ENCODE measurements at regions not wholly inside any gene's neighbourhood (a gene's known extent, or its start where the extent isn't known, plus 50 kb on each side); places are given as distances from the start of the nearest gene placed in this dataset.

DNA sequence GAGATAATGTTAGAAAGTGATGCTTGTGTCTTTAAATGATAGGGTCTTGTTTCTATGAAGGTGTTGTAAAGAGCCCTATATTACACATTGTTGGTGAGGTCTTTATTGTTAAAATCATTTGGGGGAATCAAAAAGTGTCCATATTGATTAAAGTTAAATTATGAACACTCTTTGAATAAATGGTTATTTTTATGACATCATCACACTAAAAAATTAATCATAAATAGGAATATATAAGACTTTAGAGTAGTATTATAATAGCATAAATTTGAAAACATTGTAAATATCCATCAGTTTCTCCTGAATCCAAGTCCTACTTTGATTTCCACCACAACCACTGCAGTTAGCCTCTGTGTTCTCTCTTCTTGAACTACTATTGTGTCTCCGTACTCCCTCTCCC lies 136.3 kb downstream of the HTR1A start:
- no peaks in the 10 kb centered on the region for H3K79me2 ChIP-seq (ENCODE audit: insufficient read depth, low read length)

More for the DNA sequence above, 136.3 kb downstream of the HTR1A start:
- Histone ChIP-seq H3K23me2 (ENCODE audit: insufficient read length, low read depth, low read length, poor library complexity, severe bottlenecking) (no peaks in the 10 kb centered on the region), H3K23ac (ENCODE audit: insufficient read length, low read depth, low read length) (no peak overlapping the region), H3K27ac (ENCODE audit: insufficient read length, low read depth, low read length) (no peak overlapping the region), H2AK5ac (ENCODE audit: insufficient read length, low read length) (no peak overlapping the region), H4K5ac (ENCODE audit: insufficient read length, low read depth, low read length) (no peak overlapping the region), H2BK5ac (ENCODE audit: insufficient read length, low read length) (no peak overlapping the region), H3K4me2 (ENCODE audit: insufficient read depth, insufficient read length, low read length) (no peak overlapping the region), H4K20me1 (ENCODE audit: control insufficient read depth, insufficient read depth, insufficient read length) (no peaks in the 10 kb centered on the region), H3K18ac (ENCODE audit: insufficient read length, low read depth, low read length) (no peak overlapping the region), H3K56ac (ENCODE audit: insufficient read length, low read depth, low read length) (no peak overlapping the region), H3K4ac (ENCODE audit: low read depth, low read length) (no peak overlapping the region), H2BK15ac (ENCODE audit: low read depth, low read length) (no peak overlapping the region), H3K9me3 (ENCODE audit: control insufficient read depth, low read depth, low read length) (no peaks in the 10 kb centered on the region), H4K8ac (replicated peaks; ENCODE audit: insufficient read length, low read depth, low read length) (no peak overlapping the region), H3K9ac (ENCODE audit: extremely low read depth, insufficient read length, low read length) (no peak overlapping the region), H3K79me1 (ENCODE audit: insufficient read depth, low read depth, low read length, poor library complexity, severe bottlenecking) (no peaks in the 10 kb centered on the region), H2BK12ac (ENCODE audit: insufficient read length, low read depth, low read length) (no peak overlapping the region), H3K27me3 (ENCODE audit: insufficient read depth, low read length) (no peaks in the 10 kb centered on the region), H2AFZ (ENCODE audit: low read length) (no peak overlapping the region), H4K91ac (ENCODE audit: insufficient read length, low read depth, low read length) (no peak overlapping the region), H3T11ph (ENCODE audit: low read length) (no peak overlapping the region), H3K4me1 (ENCODE audit: insufficient read depth, low read length) (no peaks in the 10 kb centered on the region), H3K14ac (ENCODE audit: insufficient read depth, low read length) (no peak overlapping the region), H2BK20ac (ENCODE audit: low read depth, low read length, poor library complexity, severe bottlenecking) (no peak overlapping the region), H2BK120ac (ENCODE audit: low read depth, low read length, poor library complexity, severe bottlenecking) (no peak overlapping the region)
- H3K9me3 Mint-ChIP-seq = no peaks in the 10 kb centered on the region
- DNase-seq = no peak
- H3K4me1 Mint-ChIP-seq = no peaks in the 10 kb centered on the region; a peak in 1 of 4 replicates
- TF ChIP-seq, protein P1, sequence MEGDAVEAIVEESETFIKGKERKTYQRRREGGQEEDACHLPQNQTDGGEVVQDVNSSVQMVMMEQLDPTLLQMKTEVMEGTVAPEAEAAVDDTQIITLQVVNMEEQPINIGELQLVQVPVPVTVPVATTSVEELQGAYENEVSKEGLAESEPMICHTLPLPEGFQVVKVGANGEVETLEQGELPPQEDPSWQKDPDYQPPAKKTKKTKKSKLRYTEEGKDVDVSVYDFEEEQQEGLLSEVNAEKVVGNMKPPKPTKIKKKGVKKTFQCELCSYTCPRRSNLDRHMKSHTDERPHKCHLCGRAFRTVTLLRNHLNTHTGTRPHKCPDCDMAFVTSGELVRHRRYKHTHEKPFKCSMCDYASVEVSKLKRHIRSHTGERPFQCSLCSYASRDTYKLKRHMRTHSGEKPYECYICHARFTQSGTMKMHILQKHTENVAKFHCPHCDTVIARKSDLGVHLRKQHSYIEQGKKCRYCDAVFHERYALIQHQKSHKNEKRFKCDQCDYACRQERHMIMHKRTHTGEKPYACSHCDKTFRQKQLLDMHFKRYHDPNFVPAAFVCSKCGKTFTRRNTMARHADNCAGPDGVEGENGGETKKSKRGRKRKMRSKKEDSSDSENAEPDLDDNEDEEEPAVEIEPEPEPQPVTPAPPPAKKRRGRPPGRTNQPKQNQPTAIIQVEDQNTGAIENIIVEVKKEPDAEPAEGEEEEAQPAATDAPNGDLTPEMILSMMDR (conservative IDR thresholded peaks at IDR 0.05) = no peak
- no peaks in the 10 kb centered on the region for H3K27me3 Mint-ChIP-seq (ENCODE audit: low read depth)
- no peak overlapping the region for H3K4me3 Mint-ChIP-seq
- H3K27ac Mint-ChIP-seq = no peak overlapping the region
- no CpG with 5 or more reads among the region's 1 CpG for WGBS (ENCODE audit: extremely low coverage, insufficient read length, low lambda C conversion rate)
- H3K36me3 Mint-ChIP-seq (ENCODE audit: insufficient read depth in 1 of 3, low read depth in 3 of 3) = 0 out of 7 replicates have a peak, but pooled peaks cover 0 to 1% (median 0%) of the 10 kb centered on the region in 3 experiments

Measured in H9 (cell line).